ENCODE measurements at regions not wholly inside any gene's neighbourhood (a gene's known extent, or its start where the extent isn't known, plus 50 kb on each side); places are given as distances from the start of the nearest gene placed in this dataset.

- POLR2A ChIA-PET = no interaction called here
- no TSS peak for BruUV-seq (replicated peaks)
- intact Hi-C loops (cut with micrococcal nuclease) = no loop called here
- TF ChIP-seq ZNF134 (CRISPR knock-in tag; conservative IDR thresholded peaks at IDR 0.05) = no peak
- TF ChIP-seq MGA (IDR thresholded peaks at IDR 0.05) = no peak
- no peak for TF ChIP-seq RAD51 (IDR thresholded peaks at IDR 0.05; ENCODE audit: borderline replicate concordance, low read depth)
- no peaks in the 10 kb centered on the region for H4K20me1 ChIP-seq (replicated peaks; ENCODE audit: control insufficient read depth, insufficient read depth, low read length)
- FAIRE-seq (no peak), ATAC-seq (no peak), DNase-seq (ENCODE audit: extremely low read depth in 1 of 4, low spot score in 3 of 4) (no peak)
- in situ Hi-C loops (cut with MboI) = no loop called here
- H2AFZ ChIP-seq (ENCODE audit: low read depth, low read length) = no peak overlapping the region
- H3K4me2 ChIP-seq (ENCODE audit: insufficient read depth, low read length) = no peak overlapping the region
- H3K9me3 ChIP-seq (replicated peaks; ENCODE audit: control insufficient read depth, insufficient read depth, low read depth, low read length) = no peaks in the 10 kb centered on the region
- CTCF ChIA-PET (ENCODE audit: low intra/inter-chr PET ratio) = no interaction called here
- WGBS (ENCODE audit: insufficient coverage, low coverage, missing lambda C conversion rate) = 0% methylated on average over 3 of the region's 3 CpGs
- H3K79me2 ChIP-seq (ENCODE audit: control insufficient read depth, insufficient read depth, low read length) = no peaks in the 10 kb centered on the region
- no peaks in the 10 kb centered on the region for H3K36me3 ChIP-seq (ENCODE audit: control insufficient read depth, insufficient read depth, low read length)
- no peak overlapping the region for H3K4me3 ChIP-seq
- no peaks in the 10 kb centered on the region for H3K4me1 ChIP-seq (replicated peaks in 1 of 2; ENCODE audit: control insufficient read depth in 2 of 2, insufficient read depth in 2 of 2, low read length in 2 of 2)
- no peak overlapping the region for H3K27ac ChIP-seq (ENCODE audit: extremely low read depth, low read depth, low read length)
- H3K9ac ChIP-seq (ENCODE audit: insufficient read depth in 1 of 2, low read depth in 2 of 2, low read length in 2 of 2) = no peak overlapping the region
- no peaks in the 10 kb centered on the region for H3K9me1 ChIP-seq (ENCODE audit: control insufficient read depth, insufficient read depth, low read length)
- no peaks in the 10 kb centered on the region for H3K27me3 ChIP-seq (ENCODE audit: control insufficient read depth in 2 of 2, insufficient read depth in 2 of 2, low read length in 2 of 2)
Observed at GRCh38 chr1:232262991-232263390, 366.9 kb downstream of the SIPA1L2 start.

Measured in K562 (cell line).